ENCODE measurements at regions not wholly inside any gene's neighbourhood (a gene's known extent, or its start where the extent isn't known, plus 50 kb on each side); places are given as distances from the start of the nearest gene placed in this dataset.

DNA sequence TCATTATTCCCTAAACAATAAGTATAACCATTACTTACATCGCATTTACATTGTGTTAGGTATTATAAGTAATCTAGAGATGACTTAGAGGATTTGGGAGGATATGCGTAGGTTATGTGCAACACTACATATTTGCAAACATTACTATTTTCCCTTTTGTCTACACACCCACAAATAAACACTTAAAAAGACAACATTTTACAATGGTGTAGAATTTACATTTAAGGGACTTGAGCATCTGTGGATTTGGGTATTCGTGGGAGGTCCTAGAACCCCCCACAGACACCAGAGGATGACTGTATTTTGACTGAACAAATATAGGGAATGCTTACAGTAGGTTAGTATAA lies 220.2 kb upstream of the MYO3A start:
- TF ChIP-seq, protein P1, sequence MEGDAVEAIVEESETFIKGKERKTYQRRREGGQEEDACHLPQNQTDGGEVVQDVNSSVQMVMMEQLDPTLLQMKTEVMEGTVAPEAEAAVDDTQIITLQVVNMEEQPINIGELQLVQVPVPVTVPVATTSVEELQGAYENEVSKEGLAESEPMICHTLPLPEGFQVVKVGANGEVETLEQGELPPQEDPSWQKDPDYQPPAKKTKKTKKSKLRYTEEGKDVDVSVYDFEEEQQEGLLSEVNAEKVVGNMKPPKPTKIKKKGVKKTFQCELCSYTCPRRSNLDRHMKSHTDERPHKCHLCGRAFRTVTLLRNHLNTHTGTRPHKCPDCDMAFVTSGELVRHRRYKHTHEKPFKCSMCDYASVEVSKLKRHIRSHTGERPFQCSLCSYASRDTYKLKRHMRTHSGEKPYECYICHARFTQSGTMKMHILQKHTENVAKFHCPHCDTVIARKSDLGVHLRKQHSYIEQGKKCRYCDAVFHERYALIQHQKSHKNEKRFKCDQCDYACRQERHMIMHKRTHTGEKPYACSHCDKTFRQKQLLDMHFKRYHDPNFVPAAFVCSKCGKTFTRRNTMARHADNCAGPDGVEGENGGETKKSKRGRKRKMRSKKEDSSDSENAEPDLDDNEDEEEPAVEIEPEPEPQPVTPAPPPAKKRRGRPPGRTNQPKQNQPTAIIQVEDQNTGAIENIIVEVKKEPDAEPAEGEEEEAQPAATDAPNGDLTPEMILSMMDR (IDR thresholded peaks at IDR 0.05), result no peak
- no peak for TF ChIP-seq POLR2A (IDR thresholded peaks at IDR 0.05)
